CD14-positive monocyte (primary cell): ENCODE measurements at regions not wholly inside any gene's neighbourhood (a gene's known extent, or its start where the extent isn't known, plus 50 kb on each side); places are given as distances from the start of the nearest gene placed in this dataset.

ENCODE experiments used
- DNase-seq, 3 donors: peaks; one replicate each; pipeline ENCODE4 v3.0.0-alpha.2; 2011 to 2022
- H2AFZ ChIP-seq: 2 replicates; pipeline ENCODE4 v1.6.0; 2012; ENCODE audit warnings: mild to moderate bottlenecking, low read depth, low read length, inconsistent platforms; ENCODE audit not compliant: insufficient read depth, poor library complexity, severe bottlenecking
- H3K27ac ChIP-seq, 2 donors: 1 replicate in 1 of 2; 2 replicates in 1 of 2; pipeline ENCODE4 v1.5.1; 2012 to 2013; ENCODE audit warnings: low read length in 2 of 2, control low read depth in 1 of 2, inconsistent platforms in 1 of 2, low read depth in 1 of 2, mild to moderate bottlenecking in 1 of 2
- H3K27me3 ChIP-seq, 2 donors: one replicate each; pipeline versions ENCODE4 v1.6.0 to v1.6.1; 2011 to 2013; ENCODE audit warnings: low read length in 2 of 2; ENCODE audit not compliant: control insufficient read depth in 2 of 2, insufficient read depth in 2 of 2
- H3K36me3 ChIP-seq, 2 donors: replicated peaks in 1 of 2; 1 replicate in 1 of 2; 2 replicates in 1 of 2; pipeline versions ENCODE4 v1.5.1 to v1.6.1; 2012 to 2013; ENCODE audit warnings: low read length in 2 of 2, control low read depth in 1 of 2, inconsistent platforms in 1 of 2, mild to moderate bottlenecking in 1 of 2; ENCODE audit not compliant: insufficient read depth in 2 of 2, control insufficient read depth in 1 of 2
- H3K4me1 ChIP-seq, 2 donors: 1 replicate in 1 of 2; 2 replicates in 1 of 2; pipeline versions ENCODE4 v1.5.1 to v1.6.1; 2012 to 2013; ENCODE audit warnings: low read length in 2 of 2, control low read depth in 1 of 2, inconsistent platforms in 1 of 2, mild to moderate bottlenecking in 1 of 2, moderate library complexity in 1 of 2; ENCODE audit not compliant: insufficient read depth in 2 of 2, control insufficient read depth in 1 of 2
- H3K4me2 ChIP-seq: replicated peaks from 2 replicates; pipeline ENCODE3; 2012; ENCODE audit warnings: low read length, moderate library complexity, mild to moderate bottlenecking; ENCODE audit not compliant: poor library complexity, severe bottlenecking; ENCODE audit errors: extremely low read depth
- H3K4me3 ChIP-seq, 3 experiments: fragments of 200-600 bp in 1 of 3; sonication (generic) in 1 of 3; replicated peaks in 1 of 3; 1 replicate in 2 of 3; 2 replicates in 1 of 3; pipeline ENCODE4 v1.5.1; 2011 to 2013; ENCODE audit warnings: low read length in 3 of 3, mild to moderate bottlenecking in 3 of 3, control low read depth in 2 of 3, low read depth in 2 of 3, inconsistent platforms in 1 of 3, moderate library complexity in 1 of 3
- H3K79me2 ChIP-seq: 2 replicates; pipeline ENCODE4 v1.6.0; 2012; ENCODE audit warnings: mild to moderate bottlenecking, control low read depth, inconsistent platforms, low read length, moderate library complexity; ENCODE audit not compliant: insufficient read depth
- H3K9ac ChIP-seq: 2 replicates; pipeline ENCODE4 v1.6.0; 2017; ENCODE audit warnings: low read length, mild to moderate bottlenecking; ENCODE audit not compliant: insufficient read depth, poor library complexity, severe bottlenecking
- H3K9me3 ChIP-seq, 2 donors: replicated peaks in 1 of 2; 1 replicate in 1 of 2; 2 replicates in 1 of 2; pipeline versions ENCODE4 v1.5.1 to v1.6.1; 2012 to 2013; ENCODE audit warnings: low read length in 2 of 2, control low read depth in 1 of 2; ENCODE audit not compliant: control insufficient read depth in 1 of 2, insufficient read depth in 1 of 2
- H4K20me1 ChIP-seq: 2 replicates; pipeline ENCODE4 v1.6.0; 2012; ENCODE audit warnings: mild to moderate bottlenecking, low read length, control low read depth, moderate library complexity; ENCODE audit not compliant: insufficient read depth
- H3K27ac Mint-ChIP-seq, 7 donors: one replicate each; pipeline ENCODE4 v1.8.0; 2020; ENCODE audit warnings: mild to moderate bottlenecking in 7 of 7, mixed read lengths in 7 of 7, moderate library complexity in 6 of 7, inconsistent platforms in 2 of 7
- H3K27me3 Mint-ChIP-seq, 3 donors: one replicate each; pipeline ENCODE4 v1.8.0; 2021 to 2022; ENCODE audit warnings: low read depth in 3 of 3, mild to moderate bottlenecking in 3 of 3, mixed read lengths in 3 of 3, moderate library complexity in 3 of 3, inconsistent platforms in 1 of 3
- H3K36me3 Mint-ChIP-seq, 2 donors: one replicate each; pipeline ENCODE4 v1.8.0; 2020; ENCODE audit warnings: mixed read lengths in 2 of 2, inconsistent platforms in 1 of 2, mild to moderate bottlenecking in 1 of 2
- H3K4me1 Mint-ChIP-seq: one replicate; pipeline ENCODE4 v1.8.0; 2020; ENCODE audit warnings: mild to moderate bottlenecking, mixed read lengths
- H3K4me3 Mint-ChIP-seq, 2 donors: one replicate each; pipeline ENCODE4 v1.8.0; 2020; ENCODE audit warnings: mild to moderate bottlenecking in 2 of 2, mixed read lengths in 2 of 2, moderate library complexity in 1 of 2
- H3K9me3 Mint-ChIP-seq, 7 donors: one replicate each; pipeline ENCODE4 v1.8.0; 2020 to 2022; ENCODE audit warnings: mixed read lengths in 7 of 7, mild to moderate bottlenecking in 6 of 7, moderate library complexity in 6 of 7, inconsistent platforms in 2 of 7
- WGBS: methylation state at CpG from one replicate; pipeline ENCODE4 v1.1.5; 2013; ENCODE audit warnings: missing lambda C conversion rate; ENCODE audit not compliant: insufficient coverage; 5-methylcytosine and 5-hydroxymethylcytosine counted together
- intact Hi-C, 2 donors: fragments of 100-400 bp; cut with micrococcal nuclease; formaldehyde crosslinking; loops; one replicate each; pipeline versions ENCODE4 v1.15.0 to v1.15.1; 2023
- TF ChIP-seq, protein P1 (sequence below): fragments of 200-600 bp; IDR thresholded peaks from one replicate; pipeline ENCODE4 v1.8.0; 2022; ENCODE audit warnings: antibody characterized with exemption, mild to moderate bottlenecking

- Mint-ChIP-seq H3K27ac (no peak overlapping the region), H3K4me1 (no peaks in the 10 kb centered on the region), H3K9me3 (peaks cover 0 to 4% (median 2%) of the 10 kb centered on the region in 7 donors), H3K4me3 (no peak overlapping the region), H3K36me3 (no peaks in the 10 kb centered on the region), H3K27me3 (peaks cover 0 to 3% (median 2%) of the 10 kb centered on the region in 3 donors)
- H3K9ac ChIP-seq = no peak overlapping the region
- no peak for DNase-seq
- no peak overlapping the region for H3K27ac ChIP-seq
- H4K20me1 ChIP-seq = no peaks in the 10 kb centered on the region
- no CpG with 5 or more reads among the region's 1 CpG for WGBS
- no peak overlapping the region for H2AFZ ChIP-seq
- TF ChIP-seq, protein P1, sequence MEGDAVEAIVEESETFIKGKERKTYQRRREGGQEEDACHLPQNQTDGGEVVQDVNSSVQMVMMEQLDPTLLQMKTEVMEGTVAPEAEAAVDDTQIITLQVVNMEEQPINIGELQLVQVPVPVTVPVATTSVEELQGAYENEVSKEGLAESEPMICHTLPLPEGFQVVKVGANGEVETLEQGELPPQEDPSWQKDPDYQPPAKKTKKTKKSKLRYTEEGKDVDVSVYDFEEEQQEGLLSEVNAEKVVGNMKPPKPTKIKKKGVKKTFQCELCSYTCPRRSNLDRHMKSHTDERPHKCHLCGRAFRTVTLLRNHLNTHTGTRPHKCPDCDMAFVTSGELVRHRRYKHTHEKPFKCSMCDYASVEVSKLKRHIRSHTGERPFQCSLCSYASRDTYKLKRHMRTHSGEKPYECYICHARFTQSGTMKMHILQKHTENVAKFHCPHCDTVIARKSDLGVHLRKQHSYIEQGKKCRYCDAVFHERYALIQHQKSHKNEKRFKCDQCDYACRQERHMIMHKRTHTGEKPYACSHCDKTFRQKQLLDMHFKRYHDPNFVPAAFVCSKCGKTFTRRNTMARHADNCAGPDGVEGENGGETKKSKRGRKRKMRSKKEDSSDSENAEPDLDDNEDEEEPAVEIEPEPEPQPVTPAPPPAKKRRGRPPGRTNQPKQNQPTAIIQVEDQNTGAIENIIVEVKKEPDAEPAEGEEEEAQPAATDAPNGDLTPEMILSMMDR = no peak
- H3K4me3 ChIP-seq = no peak overlapping the region
- H3K79me2 ChIP-seq = no peaks in the 10 kb centered on the region
- intact Hi-C loops = no loop called here
- no peaks in the 10 kb centered on the region for H3K4me1 ChIP-seq
- no peaks in the 10 kb centered on the region for H3K36me3 ChIP-seq
- H3K27me3 ChIP-seq = no peaks in the 10 kb centered on the region
- H3K9me3 ChIP-seq = no peaks in the 10 kb centered on the region
- H3K4me2 ChIP-seq = no peak overlapping the region
Measured at GRCh38 chr2:147091448-147091847, 753.4 kb upstream of the ACVR2A start.

DNA sequence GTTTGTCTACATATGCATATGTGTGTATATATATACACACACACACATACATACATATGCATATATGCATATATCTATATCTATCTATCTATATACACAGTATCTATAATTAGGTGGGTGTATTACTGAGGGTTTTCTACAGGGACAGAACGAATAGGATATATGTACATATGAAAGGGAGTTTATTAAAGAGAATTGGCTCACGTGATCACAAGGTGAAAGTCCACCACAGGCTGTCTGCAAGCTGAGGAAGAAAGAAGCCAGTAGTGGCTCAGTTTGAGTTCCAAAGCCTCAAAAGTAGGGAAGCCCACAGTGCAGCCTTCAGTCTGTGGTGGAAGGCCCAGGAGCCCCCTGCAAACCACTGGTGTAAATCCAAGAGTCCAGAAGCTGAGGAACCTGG, 756.0 kb upstream of the ACVR2A start:
- no peaks in the 10 kb centered on the region for H3K36me3 Mint-ChIP-seq
- H3K27me3 Mint-ChIP-seq = peaks cover 2 to 5% (median 3%) of the 10 kb centered on the region in 3 donors
- no peak overlapping the region for H3K27ac Mint-ChIP-seq
- Histone ChIP-seq H3K4me3 (no peak overlapping the region), H3K36me3 (no peaks in the 10 kb centered on the region), H3K9ac (no peak overlapping the region), H3K27ac (no peak overlapping the region), H4K20me1 (no peaks in the 10 kb centered on the region), H2AFZ (no peak overlapping the region), H3K79me2 (no peaks in the 10 kb centered on the region), H3K9me3 (no peaks in the 10 kb centered on the region), H3K27me3 (no peaks in the 10 kb centered on the region), H3K4me2 (no peak overlapping the region), H3K4me1 (no peaks in the 10 kb centered on the region)
- TF ChIP-seq, protein P1 = no peak
- intact Hi-C loops = no loop called here
- no peak for DNase-seq
- 83% methylated on average over 2 of the region's 2 CpGs for WGBS
- no peaks in the 10 kb centered on the region for H3K4me1 Mint-ChIP-seq
- H3K4me3 Mint-ChIP-seq = no peak overlapping the region
- H3K9me3 Mint-ChIP-seq = peaks cover 0 to 3% (median 0%) of the 10 kb centered on the region in 7 donors
